Muscle layer of colon (tissue), 2 donors: ENCODE measurements at regions not wholly inside any gene's neighbourhood (a gene's known extent, or its start where the extent isn't known, plus 50 kb on each side); places are given as distances from the start of the nearest gene placed in this dataset.
A peak's percentile ranks its signal among the peaks of the same experiment; 100 is the strongest.

Experiments used
- H3K27ac ChIP-seq: one replicate; pipeline ENCODE4 v1.7.0; 2013; ENCODE audit warnings: low read depth, mild to moderate bottlenecking, low read length, moderate library complexity
- H3K27me3 ChIP-seq, 2 donors: one replicate each; pipeline ENCODE4 v1.7.0; 2013; ENCODE audit warnings: low read length in 2 of 2, mild to moderate bottlenecking in 2 of 2; ENCODE audit not compliant: insufficient read depth in 2 of 2, control insufficient read depth in 1 of 2
- H3K36me3 ChIP-seq: one replicate; pipeline ENCODE4 v1.7.0; 2013; ENCODE audit warnings: mild to moderate bottlenecking, low read length; ENCODE audit not compliant: insufficient read depth
- H3K4me1 ChIP-seq: one replicate; pipeline ENCODE4 v1.7.0; 2013; ENCODE audit warnings: mild to moderate bottlenecking, low read length; ENCODE audit not compliant: insufficient read depth
- H3K4me3 ChIP-seq, 2 donors: one replicate each; pipeline ENCODE4 v1.7.0; 2013; ENCODE audit warnings: low read length in 2 of 2, low read depth in 1 of 2, mild to moderate bottlenecking in 1 of 2, moderate library complexity in 1 of 2
- H3K9ac ChIP-seq: one replicate; pipeline ENCODE4 v1.7.0; 2013; ENCODE audit warnings: low read length
- H3K9me3 ChIP-seq: one replicate; pipeline ENCODE4 v1.7.0; 2013; ENCODE audit warnings: mild to moderate bottlenecking, low read length
- donor health status: abdominal sarcoma.
- donor health status: Adenocarcinoma of cecum.

DNA sequence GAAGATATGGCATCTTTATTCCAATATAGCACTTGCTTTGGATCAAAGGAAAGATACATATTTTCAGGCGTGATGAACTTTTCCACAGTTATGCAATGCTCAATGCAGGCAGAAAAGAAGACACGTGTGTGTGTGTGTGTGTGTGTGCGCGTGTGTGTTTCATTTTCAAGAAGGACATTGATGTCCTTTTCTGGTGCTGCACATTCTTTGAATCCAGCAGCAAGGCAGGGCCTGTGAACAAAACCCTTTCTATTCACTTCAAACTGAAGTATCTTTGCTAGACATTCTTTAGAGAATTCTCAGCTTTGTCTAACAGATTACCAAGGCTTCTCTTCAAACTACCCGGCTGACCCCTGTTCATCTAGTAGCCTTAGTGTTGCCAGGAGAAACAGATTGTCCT is 124.6 kb downstream of the CD47 start:
- Histone ChIP-seq H3K4me1 (peaks cover 11% of the 10 kb centered on the region), H3K9me3 (no peaks in the 10 kb centered on the region), H3K4me3 (no peak overlapping the region), H3K36me3 (no peaks in the 10 kb centered on the region), H3K27ac (no peak overlapping the region), H3K9ac (no peak overlapping the region), H3K27me3 (no peaks in the 10 kb centered on the region)

DNA sequence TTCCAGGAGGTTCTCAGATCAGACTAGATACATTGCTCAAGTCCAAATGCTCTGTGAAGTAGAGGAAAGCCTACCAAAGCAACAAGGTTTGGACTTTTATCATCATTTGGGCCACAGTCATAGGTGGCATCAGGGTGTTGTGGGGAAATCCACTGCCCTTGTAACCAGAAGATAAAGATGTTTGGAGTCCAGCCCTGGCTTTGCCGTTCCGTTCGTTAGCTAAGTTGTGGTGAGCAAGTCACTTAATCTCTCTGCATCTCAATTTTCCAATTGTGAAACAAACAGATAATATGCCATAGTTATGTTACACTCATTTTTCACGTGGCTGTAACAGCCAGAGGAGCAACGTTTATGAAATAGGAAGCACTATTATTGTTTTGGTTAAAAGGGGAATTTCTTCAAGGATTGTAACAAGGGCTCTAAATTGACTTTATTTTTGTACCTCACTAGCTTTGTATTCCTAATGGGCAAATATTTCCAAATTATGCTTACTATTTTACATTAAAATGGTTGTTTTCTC is 125.6 kb downstream of the CD47 start:
- H3K9me3 ChIP-seq = no peaks in the 10 kb centered on the region
- no peak overlapping the region for H3K9ac ChIP-seq
- no peaks in the 10 kb centered on the region for H3K36me3 ChIP-seq
- H3K4me1 ChIP-seq = peaks cover 3% of the 10 kb centered on the region
- no peak overlapping the region for H3K4me3 ChIP-seq
- no peaks in the 10 kb centered on the region for H3K27me3 ChIP-seq
- no peak overlapping the region for H3K27ac ChIP-seq

DNA sequence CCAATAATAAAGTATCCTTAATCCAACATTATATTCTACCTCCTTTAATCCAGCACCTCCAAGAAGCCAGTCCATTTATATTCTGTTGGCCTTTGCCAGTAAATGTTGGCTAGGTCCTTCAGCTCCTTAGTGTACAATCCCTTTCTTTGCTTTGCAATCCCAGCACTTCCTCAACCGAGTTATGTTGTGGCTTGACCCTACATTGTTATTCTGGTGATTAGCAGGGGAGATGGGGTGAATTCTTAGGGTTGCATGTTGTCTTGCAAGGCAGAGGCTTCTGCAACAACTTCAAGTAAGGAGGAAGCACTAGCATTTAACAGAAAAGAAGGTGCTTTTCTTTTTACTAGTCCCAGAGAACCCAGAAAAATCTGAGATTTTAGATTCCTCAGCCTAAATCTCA is 127.2 kb downstream of the CD47 start:
- Histone ChIP-seq H3K36me3 (no peaks in the 10 kb centered on the region), H3K4me1 (peaks cover 4% of the 10 kb centered on the region), H3K9me3 (no peaks in the 10 kb centered on the region), H3K4me3 (no peak overlapping the region), H3K27ac (no peak overlapping the region), H3K27me3 (no peaks in the 10 kb centered on the region), H3K9ac (no peak overlapping the region)

DNA sequence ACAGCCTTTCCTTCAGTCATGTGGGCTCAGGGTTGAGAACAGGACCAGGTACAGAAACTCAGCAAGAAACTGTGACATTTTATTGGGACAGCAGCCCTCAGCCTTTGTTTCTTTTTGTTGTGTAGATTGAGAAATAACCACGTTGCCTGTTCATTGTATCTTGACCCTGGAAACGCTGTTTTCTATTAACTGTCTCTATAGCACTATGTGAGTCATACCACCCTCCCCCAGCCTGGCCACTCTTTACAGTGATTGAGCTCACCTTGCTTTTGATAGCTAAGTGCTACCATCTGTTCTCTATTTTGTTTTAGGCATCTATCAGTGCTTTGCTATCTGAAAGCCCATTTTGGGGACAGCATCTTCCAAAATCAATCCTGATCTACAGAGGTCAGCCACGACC is 127.9 kb downstream of the CD47 start:
- H3K27me3 ChIP-seq = no peaks in the 10 kb centered on the region
- no peaks in the 10 kb centered on the region for H3K36me3 ChIP-seq
- peaks cover 10% of the 10 kb centered on the region for H3K4me1 ChIP-seq
- H3K4me3 ChIP-seq = no peak overlapping the region
- no peak overlapping the region for H3K9ac ChIP-seq
- no peak overlapping the region for H3K27ac ChIP-seq
- H3K9me3 ChIP-seq = no peaks in the 10 kb centered on the region

DNA sequence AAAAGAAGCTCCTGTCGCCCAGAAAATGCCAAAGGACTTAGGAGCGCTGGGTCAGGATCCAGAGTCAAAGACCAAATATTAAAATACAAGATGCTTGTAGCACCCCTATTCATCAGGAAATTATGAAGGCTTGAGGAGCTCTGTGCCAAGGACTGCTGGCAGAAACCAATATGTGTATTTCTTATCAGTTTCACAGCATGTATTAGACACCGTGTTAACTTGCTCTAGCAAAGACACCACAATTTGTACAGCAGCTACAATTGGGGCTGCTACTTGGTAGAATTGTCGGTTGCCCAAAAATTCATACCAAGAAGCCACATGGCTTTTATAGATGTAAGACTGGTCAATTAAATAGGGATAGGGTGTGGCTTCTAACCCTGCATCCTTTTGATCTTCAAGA is 128.8 kb downstream of the CD47 start:
- H3K4me1 ChIP-seq = peaks cover 19% of the 10 kb centered on the region
- no peak overlapping the region for H3K4me3 ChIP-seq
- H3K27me3 ChIP-seq = no peaks in the 10 kb centered on the region
- H3K9ac ChIP-seq = no peak overlapping the region
- H3K9me3 ChIP-seq = no peaks in the 10 kb centered on the region
- no peaks in the 10 kb centered on the region for H3K36me3 ChIP-seq
- no peak overlapping the region for H3K27ac ChIP-seq

DNA sequence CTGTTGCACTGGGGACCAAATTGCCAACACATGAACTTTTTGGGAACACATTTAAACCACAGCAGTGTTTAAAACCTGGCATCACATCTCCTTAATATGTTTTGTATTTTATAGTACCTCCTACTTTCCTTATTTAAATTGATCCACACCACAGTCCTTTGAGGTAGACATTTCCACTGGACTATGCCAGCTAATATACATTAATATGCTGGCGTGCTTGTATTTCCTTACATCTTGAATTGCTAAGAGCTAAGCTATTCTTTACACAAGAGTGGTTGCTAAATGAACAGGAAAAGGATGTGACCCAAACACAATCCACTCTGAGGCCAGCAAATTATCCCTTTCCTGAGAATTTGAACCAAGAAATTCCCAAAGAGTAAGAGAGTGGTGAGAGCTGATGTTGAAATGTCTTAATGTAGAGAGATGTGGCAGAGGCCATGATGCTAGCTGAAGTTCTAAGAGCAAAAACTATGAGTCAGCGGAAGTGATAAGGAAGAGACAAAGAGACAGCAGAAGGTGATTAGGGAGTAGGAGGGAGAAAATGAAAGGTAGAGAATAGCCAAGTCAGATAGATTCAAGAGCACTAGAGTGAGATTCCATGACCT is 131.2 kb downstream of the CD47 start:
- Histone ChIP-seq H3K4me3 (no peak overlapping the region), H3K27me3 (no peaks in the 10 kb centered on the region), H3K9me3 (no peaks in the 10 kb centered on the region), H3K27ac (no peak overlapping the region), H3K4me1 (peaks cover 25% of the 10 kb centered on the region), H3K9ac (no peak overlapping the region), H3K36me3 (no peaks in the 10 kb centered on the region)

DNA sequence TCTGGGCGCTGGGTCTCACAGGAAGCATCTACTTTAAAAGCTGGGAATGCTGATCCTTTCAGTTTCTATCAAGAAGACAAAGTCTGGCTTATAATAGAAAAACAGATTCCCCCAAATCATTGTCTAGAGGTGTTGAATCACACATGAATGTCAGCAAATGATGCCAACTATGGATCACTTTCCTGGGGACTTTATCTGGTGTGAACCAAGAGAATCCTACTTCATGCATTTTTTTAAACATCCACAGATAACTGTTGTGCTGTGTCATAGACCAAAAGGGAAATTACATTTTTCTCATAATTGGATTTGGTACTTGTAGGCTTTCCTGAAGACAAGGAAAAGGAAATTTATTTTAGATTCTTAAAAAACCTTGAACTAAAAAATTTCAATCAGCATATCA is 132.7 kb downstream of the CD47 start:
- H3K27ac ChIP-seq = peak overlapping the region; percentile 71
- H3K4me3 ChIP-seq = peak overlapping the region; percentile 7 to 63
- no peaks in the 10 kb centered on the region for H3K27me3 ChIP-seq
- H3K4me1 ChIP-seq = peaks cover 25% of the 10 kb centered on the region
- no peak overlapping the region for H3K9ac ChIP-seq
- H3K36me3 ChIP-seq = no peaks in the 10 kb centered on the region
- no peaks in the 10 kb centered on the region for H3K9me3 ChIP-seq

DNA sequence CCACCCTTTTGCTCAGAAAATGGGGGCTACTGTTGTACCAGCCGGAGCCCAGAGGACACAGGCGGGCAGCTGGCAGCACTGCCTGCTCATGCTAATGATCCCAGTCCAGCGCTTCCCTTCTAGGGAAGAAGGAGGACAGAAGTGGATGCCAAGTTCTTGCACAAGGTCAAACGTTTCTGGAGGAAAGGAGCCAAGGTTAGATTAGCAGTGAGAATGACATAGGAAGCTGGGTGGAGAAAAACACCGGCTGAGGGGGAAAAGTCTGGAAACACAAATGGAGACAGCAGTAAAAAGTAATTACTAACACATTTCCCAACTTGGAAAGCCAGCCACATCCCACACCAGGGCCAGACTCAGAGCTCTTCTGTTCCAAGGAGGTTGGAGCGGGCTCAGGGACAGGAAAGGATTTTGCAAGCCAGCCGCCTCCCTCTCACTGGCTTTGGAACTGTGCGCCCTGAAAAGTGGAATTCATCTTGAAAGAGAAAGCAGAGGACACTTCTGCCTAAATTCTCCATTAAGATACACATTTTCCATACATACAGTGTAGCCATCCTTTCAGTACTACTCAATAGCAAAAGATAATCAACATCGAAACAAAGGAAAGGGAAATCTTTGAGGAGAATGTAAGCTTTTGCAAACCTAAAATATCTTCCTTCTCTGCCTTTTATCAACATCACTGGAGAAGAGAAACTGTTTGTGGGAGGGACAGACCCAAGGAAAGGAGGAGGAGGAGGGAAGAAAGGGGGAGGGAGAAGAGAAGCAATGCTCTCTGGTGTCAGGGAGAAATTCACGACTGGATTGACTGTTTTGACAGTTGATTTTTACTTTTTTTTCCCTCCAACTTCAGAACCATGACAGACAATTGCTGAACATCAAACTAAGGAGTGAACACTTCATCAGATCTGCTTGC is 133.6 kb downstream of the CD47 start:
- H3K27ac ChIP-seq = peak overlapping the region; percentile 71
- peaks cover 25% of the 10 kb centered on the region for H3K4me1 ChIP-seq
- peak overlapping the region; percentile 21 for H3K9ac ChIP-seq

DNA sequence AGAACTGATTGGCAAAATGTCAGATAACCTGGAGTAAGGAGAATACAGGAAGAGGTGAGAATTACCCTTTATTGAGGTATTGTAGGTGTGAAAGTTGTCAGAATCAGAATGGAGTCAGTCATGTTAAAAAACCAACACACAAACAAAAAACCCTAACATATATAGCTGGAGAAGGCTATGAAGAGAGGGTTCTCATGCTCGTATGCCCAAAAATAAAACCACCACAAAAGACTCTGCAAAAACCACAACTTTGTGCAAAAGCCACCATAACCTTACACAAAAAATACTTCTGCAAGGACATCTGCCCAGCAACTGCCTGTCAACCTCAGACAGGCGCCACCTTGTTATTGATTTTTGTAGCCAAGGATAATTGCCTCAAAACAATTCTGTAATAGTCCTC is 136.0 kb downstream of the CD47 start:
- peaks cover 25% of the 10 kb centered on the region for H3K4me1 ChIP-seq
- H3K4me3 ChIP-seq = no peak overlapping the region
- H3K27ac ChIP-seq = no peak overlapping the region
- no peaks in the 10 kb centered on the region for H3K27me3 ChIP-seq
- H3K36me3 ChIP-seq = no peaks in the 10 kb centered on the region
- no peaks in the 10 kb centered on the region for H3K9me3 ChIP-seq
- no peak overlapping the region for H3K9ac ChIP-seq

More for the DNA sequence above, 133.6 kb downstream of the CD47 start:
- Histone ChIP-seq H3K27me3 (no peaks in the 10 kb centered on the region), H3K4me3 (peak overlapping the region; percentile 7 to 63), H3K9me3 (no peaks in the 10 kb centered on the region), H3K36me3 (no peaks in the 10 kb centered on the region)

DNA sequence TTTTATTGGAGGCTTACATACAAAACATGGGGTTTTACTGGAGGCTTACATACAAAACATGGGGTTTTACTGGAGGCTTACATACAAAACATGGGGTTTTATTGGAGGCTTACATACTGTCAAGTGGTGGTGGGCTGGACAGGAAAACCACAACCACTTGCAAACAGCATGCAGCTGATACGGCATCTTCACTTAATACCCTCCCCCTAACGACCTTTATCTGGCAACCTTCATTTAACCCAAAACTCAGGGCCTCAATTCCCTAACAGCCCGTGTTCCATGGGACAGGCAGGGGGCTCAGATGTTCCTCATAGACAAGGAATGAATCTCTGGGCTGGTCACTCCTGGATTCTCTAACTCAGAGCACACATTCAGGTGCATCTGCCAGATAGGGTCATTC is 137.1 kb downstream of the CD47 start:
- Histone ChIP-seq H3K27ac (no peak overlapping the region), H3K9me3 (no peaks in the 10 kb centered on the region), H3K4me3 (no peak overlapping the region), H3K36me3 (no peaks in the 10 kb centered on the region), H3K9ac (no peak overlapping the region), H3K4me1 (peaks cover 23% of the 10 kb centered on the region), H3K27me3 (no peaks in the 10 kb centered on the region)

DNA sequence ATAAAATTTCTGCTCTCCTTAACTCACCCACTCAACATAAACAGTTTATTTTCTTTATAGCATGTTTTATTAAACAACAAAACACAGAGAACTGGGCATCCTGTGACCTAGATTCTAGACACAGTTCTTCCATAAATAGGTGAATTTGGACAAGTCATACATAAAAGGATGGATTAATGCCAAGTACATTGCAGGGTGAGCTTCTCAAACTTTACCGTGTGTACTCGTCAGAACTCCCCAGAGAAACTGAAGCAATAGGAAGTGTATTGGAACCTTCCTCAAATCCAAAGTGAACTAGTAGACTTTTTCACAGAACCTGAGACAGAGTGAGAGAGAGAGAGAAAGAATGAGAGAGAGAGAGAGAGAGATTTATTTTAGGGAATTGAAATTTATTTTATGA is 139.7 kb downstream of the CD47 start:
- H3K4me1 ChIP-seq = no peaks in the 10 kb centered on the region
- H3K9ac ChIP-seq = no peak overlapping the region
- no peaks in the 10 kb centered on the region for H3K27me3 ChIP-seq
- no peak overlapping the region for H3K27ac ChIP-seq
- no peaks in the 10 kb centered on the region for H3K9me3 ChIP-seq
- no peaks in the 10 kb centered on the region for H3K36me3 ChIP-seq
- no peak overlapping the region for H3K4me3 ChIP-seq
